Hepatocyte (in vitro differentiated cells): ENCODE measurements at regions not wholly inside any gene's neighbourhood (a gene's known extent, or its start where the extent isn't known, plus 50 kb on each side); places are given as distances from the start of the nearest gene placed in this dataset.

Experiments
- DNase-seq: peaks from one replicate; pipeline ENCODE4 v3.0.0-alpha.2; 2016; ENCODE audit warnings: low spot score
- H2AFZ ChIP-seq: fragments of 200-600 bp; sonication (generic); 2 replicates; pipeline ENCODE4 v1.6.0; 2016; ENCODE audit warnings: antibody characterized with exemption, mild to moderate bottlenecking
- H3K27ac ChIP-seq: fragments of 200-600 bp; sonication (generic); 2 replicates; pipeline ENCODE4 v1.5.1; 2016; ENCODE audit warnings: mild to moderate bottlenecking
- H3K27me3 ChIP-seq: fragments of 200-600 bp; sonication (generic); 2 replicates; pipeline ENCODE4 v1.6.1; 2016
- H3K36me3 ChIP-seq: fragments of 200-600 bp; sonication (generic); replicated peaks from 2 replicates; pipeline ENCODE4 v1.5.1; 2016; ENCODE audit warnings: low read depth; ENCODE audit not compliant: insufficient read depth
- H3K4me1 ChIP-seq: fragments of 200-600 bp; sonication (generic); 2 replicates; pipeline ENCODE4 v1.5.1; 2016; ENCODE audit warnings: mild to moderate bottlenecking, moderate library complexity; ENCODE audit not compliant: insufficient read depth
- H3K4me2 ChIP-seq: fragments of 200-600 bp; sonication (generic); 2 replicates; pipeline ENCODE4 v1.6.0; 2016
- H3K4me3 ChIP-seq: fragments of 200-600 bp; sonication (generic); 2 replicates; pipeline ENCODE4 v1.5.1; 2016; ENCODE audit warnings: mild to moderate bottlenecking
- H3K79me2 ChIP-seq: fragments of 200-600 bp; sonication (generic); 2 replicates; pipeline ENCODE4 v1.6.0; 2017; ENCODE audit warnings: mild to moderate bottlenecking
- H3K9me2 ChIP-seq: fragments of 200-600 bp; sonication (generic); replicated peaks from 2 replicates; pipeline ENCODE4 v1.6.0; 2017; ENCODE audit warnings: mild to moderate bottlenecking; ENCODE audit not compliant: insufficient read depth
- H3K9me3 ChIP-seq: fragments of 200-600 bp; sonication (generic); 2 replicates; pipeline ENCODE4 v1.5.1; 2016; ENCODE audit warnings: low read depth, mild to moderate bottlenecking
- H4K20me1 ChIP-seq: fragments of 200-600 bp; sonication (generic); 2 replicates; pipeline ENCODE4 v1.6.0; 2016; ENCODE audit warnings: mild to moderate bottlenecking; ENCODE audit not compliant: insufficient read depth, poor library complexity, severe bottlenecking
- CTCF ChIP-seq: fragments of 200-600 bp; sonication (generic); IDR thresholded peaks from 2 replicates; pipeline ENCODE4 v1.5.1; 2016; ENCODE audit warnings: antibody characterized with exemption, mild to moderate bottlenecking; ENCODE audit not compliant: poor library complexity
- EZH2 ChIP-seq: fragments of 200-600 bp; sonication (generic); IDR thresholded peaks from 2 replicates; pipeline ENCODE4 v1.6.1; 2016; ENCODE audit warnings: antibody characterized with exemption, mild to moderate bottlenecking, borderline replicate concordance
- EZH2phosphoT487 ChIP-seq: fragments of 200-600 bp; sonication (generic); IDR thresholded peaks from one replicate; pipeline ENCODE4 v1.6.1; 2018; ENCODE audit warnings: antibody characterized with exemption, mild to moderate bottlenecking, low read depth, moderate library complexity; ENCODE audit not compliant: unreplicated experiment, severe bottlenecking
- WGBS: methylation state at CpG from one replicate; pipeline ENCODE4 v1.1.6; 2016; ENCODE audit warnings: low lambda C conversion rate; ENCODE audit errors: missing lambda C conversion rate; 5-methylcytosine and 5-hydroxymethylcytosine counted together

- H3K27ac ChIP-seq: no peak overlapping the region
- no peaks in the 10 kb centered on the region for H4K20me1 ChIP-seq
- H3K4me1 ChIP-seq: peaks cover 10% of the 10 kb centered on the region
- no peaks in the 10 kb centered on the region for H3K9me3 ChIP-seq
- H3K4me2 ChIP-seq: no peak overlapping the region
- DNase-seq: no peak
- H3K36me3 ChIP-seq: no peaks in the 10 kb centered on the region
- H2AFZ ChIP-seq: no peak overlapping the region
- no peaks in the 10 kb centered on the region for H3K9me2 ChIP-seq
- no peaks in the 10 kb centered on the region for H3K27me3 ChIP-seq
- no peaks in the 10 kb centered on the region for H3K79me2 ChIP-seq
- WGBS: 52% methylated on average over 2 of the region's 2 CpGs
- H3K4me3 ChIP-seq: no peak overlapping the region
- TF ChIP-seq EZH2 (no peak), EZH2phosphoT487 (no peak), CTCF (no peak)
Observed at GRCh38 chr10:61847640-61848039, 53.9 kb upstream of the ARID5B start.

GRCh38 chr10:61850376-61850775 lies 51.1 kb upstream of the ARID5B start:
- no peak overlapping the region for H3K4me3 ChIP-seq
- DNase-seq: no peak
- H4K20me1 ChIP-seq: no peaks in the 10 kb centered on the region
- no peaks in the 10 kb centered on the region for H3K27me3 ChIP-seq
- H3K79me2 ChIP-seq: no peaks in the 10 kb centered on the region
- no peaks in the 10 kb centered on the region for H3K36me3 ChIP-seq
- H3K9me2 ChIP-seq: no peaks in the 10 kb centered on the region
- no peak overlapping the region for H3K27ac ChIP-seq
- H3K9me3 ChIP-seq: no peaks in the 10 kb centered on the region
- TF ChIP-seq CTCF: no peak
- TF ChIP-seq EZH2: no peak
- TF ChIP-seq EZH2phosphoT487: no peak
- no peak overlapping the region for H3K4me2 ChIP-seq
- H2AFZ ChIP-seq: no peak overlapping the region
- peaks cover 7% of the 10 kb centered on the region for H3K4me1 ChIP-seq
